ENCODE measurements at regions not wholly inside any gene's neighbourhood (a gene's known extent, or its start where the extent isn't known, plus 50 kb on each side); places are given as distances from the start of the nearest gene placed in this dataset.

GRCh38 chr7:51665045-51665780 lies 348.6 kb upstream of the COBL start:
- TF ChIP-seq CTCF (IDR thresholded peaks at IDR 0.05) (no peak), POLR2AphosphoS5 (IDR thresholded peaks at IDR 0.05) (no peak), EP300 (IDR thresholded peaks at IDR 0.05) (no peak), POLR2A (IDR thresholded peaks at IDR 0.05) (no peak)

Data from sigmoid colon (tissue), 4 donors.